ENCODE measurements at regions not wholly inside any gene's neighbourhood (a gene's known extent, or its start where the extent isn't known, plus 50 kb on each side); places are given as distances from the start of the nearest gene placed in this dataset.

DNA sequence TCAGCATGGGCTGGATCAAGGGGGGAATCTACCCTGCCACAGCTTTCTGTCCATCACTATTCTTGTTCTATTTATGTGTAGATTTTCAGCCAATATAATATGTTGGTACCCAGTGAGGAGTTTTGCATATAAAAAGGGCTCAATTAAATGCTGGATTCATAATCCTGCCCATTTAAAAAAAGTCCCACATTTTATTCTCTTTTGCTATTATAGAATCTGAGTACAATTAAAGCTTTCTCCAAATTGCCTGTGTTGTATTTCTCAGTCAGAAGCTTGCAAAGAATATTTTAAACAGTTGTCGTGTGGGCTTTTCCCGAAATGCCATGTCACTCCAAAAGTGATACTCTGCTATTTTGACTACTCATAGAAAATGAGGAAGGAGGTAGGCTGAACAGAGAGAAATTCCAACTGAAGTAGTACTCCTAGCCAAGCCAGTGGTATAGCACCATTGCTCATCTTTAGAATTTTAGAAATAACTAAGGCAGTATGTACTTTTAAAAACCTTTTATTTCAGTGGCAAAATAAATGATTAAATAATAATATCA is 108.3 kb upstream of the HDAC9 start:
- no peaks in the 10 kb centered on the region for H3K9me3 ChIP-seq
- no peak overlapping the region for H3K27ac ChIP-seq
- no peaks in the 10 kb centered on the region for H3K36me3 ChIP-seq
- DNase-seq: no peak
- 77 to 88% (median 83%) methylated on average over 2 of the region's 2 CpGs for WGBS, 3 donors
- no peaks in the 10 kb centered on the region for H3K27me3 ChIP-seq
- H3K4me3 ChIP-seq: no peak overlapping the region
- TF ChIP-seq EP300 (IDR thresholded peaks at IDR 0.05) (no peak), POLR2A (IDR thresholded peaks at IDR 0.05) (no peak)
- TF ChIP-seq, protein P1, sequence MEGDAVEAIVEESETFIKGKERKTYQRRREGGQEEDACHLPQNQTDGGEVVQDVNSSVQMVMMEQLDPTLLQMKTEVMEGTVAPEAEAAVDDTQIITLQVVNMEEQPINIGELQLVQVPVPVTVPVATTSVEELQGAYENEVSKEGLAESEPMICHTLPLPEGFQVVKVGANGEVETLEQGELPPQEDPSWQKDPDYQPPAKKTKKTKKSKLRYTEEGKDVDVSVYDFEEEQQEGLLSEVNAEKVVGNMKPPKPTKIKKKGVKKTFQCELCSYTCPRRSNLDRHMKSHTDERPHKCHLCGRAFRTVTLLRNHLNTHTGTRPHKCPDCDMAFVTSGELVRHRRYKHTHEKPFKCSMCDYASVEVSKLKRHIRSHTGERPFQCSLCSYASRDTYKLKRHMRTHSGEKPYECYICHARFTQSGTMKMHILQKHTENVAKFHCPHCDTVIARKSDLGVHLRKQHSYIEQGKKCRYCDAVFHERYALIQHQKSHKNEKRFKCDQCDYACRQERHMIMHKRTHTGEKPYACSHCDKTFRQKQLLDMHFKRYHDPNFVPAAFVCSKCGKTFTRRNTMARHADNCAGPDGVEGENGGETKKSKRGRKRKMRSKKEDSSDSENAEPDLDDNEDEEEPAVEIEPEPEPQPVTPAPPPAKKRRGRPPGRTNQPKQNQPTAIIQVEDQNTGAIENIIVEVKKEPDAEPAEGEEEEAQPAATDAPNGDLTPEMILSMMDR (IDR thresholded peaks at IDR 0.05): no peak
- H3K4me1 ChIP-seq (ENCODE audit: insufficient read depth): no peaks in the 10 kb centered on the region
- intact Hi-C loops (cut with DNase I): no loop called here

DNA sequence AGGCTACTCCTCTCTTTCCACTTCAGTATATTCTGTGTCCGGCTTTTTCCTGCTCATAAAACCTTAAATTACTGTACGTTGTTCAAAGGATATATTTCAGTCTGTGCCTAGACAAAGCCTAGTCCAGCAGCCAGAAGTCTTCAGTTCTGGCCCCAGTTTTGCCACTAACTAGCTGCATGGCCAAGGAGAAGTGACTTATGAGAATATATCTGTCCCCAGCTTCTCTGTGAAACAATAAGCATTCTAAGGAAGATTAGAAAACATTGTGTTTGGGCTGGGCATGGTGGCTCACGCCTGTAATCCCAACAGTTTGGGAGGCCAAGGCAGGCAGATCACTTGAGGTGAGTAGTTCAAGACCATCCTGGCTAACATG is 105.0 kb upstream of the HDAC9 start:
- Histone ChIP-seq H3K27me3 (no peaks in the 10 kb centered on the region), H3K36me3 (no peaks in the 10 kb centered on the region), H3K4me1 (ENCODE audit: insufficient read depth) (no peaks in the 10 kb centered on the region), H3K4me3 (no peak overlapping the region), H3K9me3 (no peaks in the 10 kb centered on the region), H3K27ac (no peak overlapping the region)
- 64 to 66% (median 65%) methylated on average over 3 of the region's 3 CpGs for WGBS, 3 donors
- TF ChIP-seq, protein P1 (IDR thresholded peaks at IDR 0.05): no peak
- TF ChIP-seq POLR2A (IDR thresholded peaks at IDR 0.05) (no peak), EP300 (IDR thresholded peaks at IDR 0.05) (no peak)
- intact Hi-C loops (cut with DNase I): no loop called here
- no peak for DNase-seq

DNA sequence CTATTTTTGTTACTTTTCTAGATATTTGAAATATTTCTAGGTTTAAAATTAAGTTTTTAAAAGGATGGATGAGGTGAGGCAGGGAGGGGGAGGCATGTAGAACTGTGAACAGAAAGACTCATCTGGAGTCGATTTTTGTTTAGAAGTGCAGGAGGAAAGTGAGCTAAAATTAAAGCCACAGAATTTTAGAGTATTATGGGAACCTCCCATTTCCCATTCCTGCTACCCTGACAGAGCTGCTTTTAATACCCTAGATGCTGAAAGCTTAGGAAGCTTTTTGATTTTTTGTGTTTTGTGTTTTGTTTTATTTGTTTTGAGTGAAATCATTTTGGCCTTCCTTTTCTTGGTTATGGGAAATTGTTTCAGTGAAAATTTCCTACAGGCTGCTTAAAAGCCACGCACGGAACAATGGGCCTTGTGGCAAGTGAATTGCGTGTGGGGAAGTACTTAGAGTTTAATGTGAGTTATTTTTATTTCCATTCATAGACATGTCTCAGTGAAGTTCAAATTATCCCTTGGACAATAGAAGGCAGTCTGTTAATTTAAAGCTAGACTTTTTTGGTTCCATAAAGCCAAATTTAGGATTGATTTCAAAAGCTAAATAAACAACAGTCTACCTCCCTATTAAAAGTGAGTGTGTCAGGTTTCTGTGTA is 102.0 kb upstream of the HDAC9 start:
- no peaks in the 10 kb centered on the region for H3K4me1 ChIP-seq (ENCODE audit: insufficient read depth)
- no peaks in the 10 kb centered on the region for H3K36me3 ChIP-seq
- no peaks in the 10 kb centered on the region for H3K9me3 ChIP-seq
- H3K4me3 ChIP-seq: no peak overlapping the region
- no peak overlapping the region for H3K27ac ChIP-seq
- no peak for TF ChIP-seq EP300 (IDR thresholded peaks at IDR 0.05)
- no peak for TF ChIP-seq POLR2A (IDR thresholded peaks at IDR 0.05)
- TF ChIP-seq, protein P1 (IDR thresholded peaks at IDR 0.05): no peak
- H3K27me3 ChIP-seq: no peaks in the 10 kb centered on the region
- intact Hi-C loops (cut with DNase I): no loop called here
- DNase-seq: no peak
- 67 to 72% (median 70%) methylated on average over 4 of the region's 4 CpGs for WGBS, 3 donors

DNA sequence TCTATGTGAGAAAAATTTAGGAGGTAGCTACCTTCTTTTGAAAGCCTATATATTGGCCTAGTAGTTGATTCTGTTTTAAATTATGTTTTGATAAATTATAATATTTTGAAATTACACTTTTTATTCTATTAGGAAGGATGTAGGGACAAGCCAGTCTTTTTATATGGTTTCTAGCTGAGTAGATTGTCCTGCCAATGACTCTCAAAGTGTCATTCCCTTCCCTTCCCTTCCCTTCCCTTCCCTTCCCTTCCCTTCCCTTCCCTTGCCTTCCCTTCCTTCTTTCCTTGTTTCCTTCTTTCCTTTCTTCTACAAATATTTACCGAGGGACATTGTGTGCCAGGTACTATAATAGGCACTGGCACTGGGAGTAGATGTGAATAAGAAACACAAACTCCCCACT is 99.7 kb upstream of the HDAC9 start:
- 78 to 82% (median 79%) methylated on average over 1 of the region's 1 CpG for WGBS, 3 donors
- Histone ChIP-seq H3K27ac (no peak overlapping the region), H3K9me3 (no peaks in the 10 kb centered on the region), H3K4me1 (ENCODE audit: insufficient read depth) (no peaks in the 10 kb centered on the region), H3K4me3 (no peak overlapping the region), H3K27me3 (no peaks in the 10 kb centered on the region), H3K36me3 (no peaks in the 10 kb centered on the region)
- DNase-seq: no peak
- intact Hi-C loops (cut with DNase I): no loop called here
- TF ChIP-seq EP300 (IDR thresholded peaks at IDR 0.05) (no peak), POLR2A (IDR thresholded peaks at IDR 0.05) (no peak)
- TF ChIP-seq, protein P1 (IDR thresholded peaks at IDR 0.05): no peak
